KMS-11 (cell line): ENCODE measurements at regions not wholly inside any gene's neighbourhood (a gene's known extent, or its start where the extent isn't known, plus 50 kb on each side); places are given as distances from the start of the nearest gene placed in this dataset.

Experiments used
- H2AFZ ChIP-seq: fragments of 200-600 bp; sonication (generic); 2 replicates; pipeline ENCODE4 v1.6.1; 2016; ENCODE audit warnings: antibody characterized with exemption, mixed run types, low read depth
- H3K27ac ChIP-seq: fragments of 200-600 bp; sonication (generic); 2 replicates; pipeline ENCODE4 v1.6.1; 2016; ENCODE audit warnings: mild to moderate bottlenecking, mixed run types
- H3K27me3 ChIP-seq: fragments of 200-600 bp; sonication (generic); 2 replicates; pipeline ENCODE4 v1.6.1; 2017; ENCODE audit warnings: mild to moderate bottlenecking, low read depth, mixed run types, moderate library complexity; ENCODE audit not compliant: insufficient read depth
- H3K36me3 ChIP-seq: fragments of 200-600 bp; sonication (generic); 2 replicates; pipeline ENCODE4 v1.6.1; 2017; ENCODE audit warnings: mild to moderate bottlenecking, mixed run types; ENCODE audit not compliant: insufficient read depth
- H3K4me1 ChIP-seq: fragments of 200-600 bp; sonication (generic); 2 replicates; pipeline ENCODE4 v1.6.1; 2016; ENCODE audit warnings: mild to moderate bottlenecking, low read depth, mixed run types; ENCODE audit not compliant: poor library complexity, severe bottlenecking
- H3K4me2 ChIP-seq: fragments of 200-600 bp; sonication (generic); 2 replicates; pipeline ENCODE4 v1.7.0; 2016; ENCODE audit warnings: mild to moderate bottlenecking, mixed run types
- H3K4me3 ChIP-seq: fragments of 200-600 bp; sonication (generic); IDR thresholded peaks from 2 replicates; pipeline ENCODE4 v1.6.1; 2017; ENCODE audit warnings: low read depth, low read length, mixed read lengths; ENCODE audit not compliant: insufficient read depth
- H3K79me2 ChIP-seq: fragments of 200-600 bp; sonication (generic); 2 replicates; pipeline ENCODE4 v1.6.1; 2016; ENCODE audit warnings: low read depth, mixed run types; ENCODE audit not compliant: insufficient read depth
- H3K9ac ChIP-seq: fragments of 200-600 bp; sonication (generic); 2 replicates; pipeline ENCODE4 v1.6.1; 2016; ENCODE audit warnings: mild to moderate bottlenecking, mixed run types
- H4K20me1 ChIP-seq: fragments of 200-600 bp; sonication (generic); 2 replicates; pipeline ENCODE4 v1.6.1; 2016; ENCODE audit warnings: mild to moderate bottlenecking, mixed run types; ENCODE audit not compliant: insufficient read depth
- CTCF ChIP-seq: fragments of 200-600 bp; sonication (generic); conservative IDR thresholded peaks from 2 replicates; pipeline ENCODE4 v1.6.1; 2017; ENCODE audit warnings: low read depth, mild to moderate bottlenecking, antibody characterized with exemption, low read length, moderate library complexity, mixed read lengths

GRCh38 chr12:24240707-24241106 lies 291.2 kb upstream of the SOX5 start:
- no peaks in the 10 kb centered on the region for H3K36me3 ChIP-seq

GRCh38 chr12:24233519-24234246 lies 284.2 kb upstream of the SOX5 start:
- H3K79me2 ChIP-seq: no peaks in the 10 kb centered on the region
- no peak overlapping the region for H3K27ac ChIP-seq
- H3K9ac ChIP-seq: no peak overlapping the region
- H3K27me3 ChIP-seq: no peaks in the 10 kb centered on the region
- TF ChIP-seq CTCF: no peak
- no peaks in the 10 kb centered on the region for H3K4me1 ChIP-seq
- H3K36me3 ChIP-seq: no peaks in the 10 kb centered on the region
- H4K20me1 ChIP-seq: no peaks in the 10 kb centered on the region
- no peak overlapping the region for H2AFZ ChIP-seq
- H3K4me2 ChIP-seq: no peak overlapping the region
- no peak overlapping the region for H3K4me3 ChIP-seq

More at GRCh38 chr12:24240707-24241106, 291.2 kb upstream of the SOX5 start:
- no peaks in the 10 kb centered on the region for H3K4me1 ChIP-seq
- no peaks in the 10 kb centered on the region for H4K20me1 ChIP-seq
- H2AFZ ChIP-seq: no peak overlapping the region
- no peak overlapping the region for H3K4me3 ChIP-seq
- H3K27ac ChIP-seq: no peak overlapping the region
- no peaks in the 10 kb centered on the region for H3K27me3 ChIP-seq
- H3K79me2 ChIP-seq: no peaks in the 10 kb centered on the region
- no peak overlapping the region for H3K4me2 ChIP-seq
- H3K9ac ChIP-seq: no peak overlapping the region
- no peak for TF ChIP-seq CTCF

- H3K36me3 ChIP-seq: no peaks in the 10 kb centered on the region
- H2AFZ ChIP-seq: no peak overlapping the region
- H3K27ac ChIP-seq: no peak overlapping the region
- no peaks in the 10 kb centered on the region for H3K27me3 ChIP-seq
- no peak overlapping the region for H3K4me2 ChIP-seq
- H3K4me3 ChIP-seq: no peak overlapping the region
- H4K20me1 ChIP-seq: no peaks in the 10 kb centered on the region
- H3K4me1 ChIP-seq: no peaks in the 10 kb centered on the region
- no peak for TF ChIP-seq CTCF
- H3K79me2 ChIP-seq: no peaks in the 10 kb centered on the region
- H3K9ac ChIP-seq: no peak overlapping the region
Measured at GRCh38 chr12:24232531-24232930, 283.1 kb upstream of the SOX5 start.

GRCh38 chr12:24231298-24231697 lies 281.8 kb upstream of the SOX5 start:
- Histone ChIP-seq H3K36me3 (no peaks in the 10 kb centered on the region), H3K9ac (no peak overlapping the region), H3K4me3 (no peak overlapping the region), H2AFZ (no peak overlapping the region), H3K27ac (no peak overlapping the region), H3K79me2 (no peaks in the 10 kb centered on the region), H4K20me1 (no peaks in the 10 kb centered on the region), H3K4me2 (no peak overlapping the region), H3K4me1 (no peaks in the 10 kb centered on the region), H3K27me3 (no peaks in the 10 kb centered on the region)
- no peak for TF ChIP-seq CTCF
